Activated CD8-positive, alpha-beta memory T cell treated with anti-CD3 and anti-CD28 coated beads for 36 hours (primary cell): ENCODE measurements at regions not wholly inside any gene's neighbourhood (a gene's known extent, or its start where the extent isn't known, plus 50 kb on each side); places are given as distances from the start of the nearest gene placed in this dataset.
"Not testable (repeated sequence)": the region's sequence is repeated elsewhere in the genome, so short reads cannot be mapped to it uniquely, and the experiment has no call there.

Experiments
- CTCF ChIA-PET: fragments of 350-600 bp; sonication (Branson Sonifier 250); formaldehyde crosslinking; loops from one replicate; lab custom pipeline; 2021; ENCODE audit warnings: antibody characterized with exemption; lab: Charles Lee
- POLR2A ChIA-PET: fragments of 350-600 bp; sonication (Branson Sonifier 250); formaldehyde crosslinking; loops from one replicate; lab custom pipeline; 2021; ENCODE audit warnings: antibody characterized with exemption; lab: Charles Lee

- ChIA-PET POLR2A (no interaction called here), CTCF (no interaction called here)
These were observed 115.0 kb downstream of the ADAM29 start for GRCh38 chr4:175033162-175033561.

- ChIA-PET CTCF (no interaction called here), POLR2A (no interaction called here)
These were observed 115.8 kb downstream of the ADAM29 start for GRCh38 chr4:175034007-175034406.

GRCh38 chr4:175034986-175035705 is 117.0 kb downstream of the ADAM29 start:
- POLR2A ChIA-PET, result no interaction called here
- CTCF ChIA-PET, result no interaction called here

GRCh38 chr4:175035905-175036304 is 117.7 kb downstream of the ADAM29 start:
- ChIA-PET POLR2A (no interaction called here), CTCF (no interaction called here)

- CTCF ChIA-PET, result no interaction called here
- POLR2A ChIA-PET, result no interaction called here
These were observed 130.1 kb downstream of the ADAM29 start for GRCh38 chr4:175048111-175048784.

GRCh38 chr4:175048906-175049305 is 130.7 kb downstream of the ADAM29 start:
- POLR2A ChIA-PET, result no interaction called here
- CTCF ChIA-PET, result no interaction called here

- POLR2A ChIA-PET, result no interaction called here
- CTCF ChIA-PET, result no interaction called here
These were observed 133.8 kb downstream of the ADAM29 start for GRCh38 chr4:175051974-175052373.

GRCh38 chr4:175054980-175055379 is 136.8 kb downstream of the ADAM29 start:
- POLR2A ChIA-PET, result no interaction called here
- CTCF ChIA-PET, result no interaction called here

- CTCF ChIA-PET, result no interaction called here
- POLR2A ChIA-PET, result no interaction called here
These were observed 144.0 kb downstream of the ADAM29 start for GRCh38 chr4:175062183-175062592.

GRCh38 chr4:175065228-175065627 is 147.1 kb downstream of the ADAM29 start:
- ChIA-PET CTCF (no interaction called here), POLR2A (no interaction called here)

GRCh38 chr4:175066923-175067627 is 148.9 kb downstream of the ADAM29 start:
- POLR2A ChIA-PET, result no interaction called here
- CTCF ChIA-PET, result interaction anchor here (0.6 kb wide), 1 partner anchor 1574 kb away, joined by 5 read pairs; no protein-coding TSS in a partner anchor

GRCh38 chr4:175068266-175068665 is 150.1 kb downstream of the ADAM29 start:
- ChIA-PET CTCF (no interaction called here), POLR2A (no interaction called here)

GRCh38 chr4:175070444-175070843 is 152.3 kb downstream of the ADAM29 start:
- ChIA-PET CTCF (no interaction called here), POLR2A (no interaction called here)

GRCh38 chr4:175071123-175071522 is 153.0 kb downstream of the ADAM29 start:
- CTCF ChIA-PET, result no interaction called here
- POLR2A ChIA-PET, result no interaction called here

GRCh38 chr4:175087145-175087544 is 169.0 kb downstream of the ADAM29 start:
- CTCF ChIA-PET, result no interaction called here
- POLR2A ChIA-PET, result no interaction called here

GRCh38 chr4:175090116-175090515 is 172.0 kb downstream of the ADAM29 start:
- ChIA-PET CTCF (no interaction called here), POLR2A (no interaction called here)

GRCh38 chr4:175091649-175092048 is 173.5 kb downstream of the ADAM29 start:
- CTCF ChIA-PET, result no interaction called here

GRCh38 chr4:175092114-175092513 is 174.0 kb downstream of the ADAM29 start:
- CTCF ChIA-PET, result no interaction called here
- POLR2A ChIA-PET, result no interaction called here

More at GRCh38 chr4:175091649-175092048, 173.5 kb downstream of the ADAM29 start:
- POLR2A ChIA-PET, result no interaction called here

- CTCF ChIA-PET, result not testable (repeated sequence)
These were observed 174.9 kb downstream of the ADAM29 start for GRCh38 chr4:175093055-175093454.

GRCh38 chr4:175103403-175103802 is 185.2 kb downstream of the ADAM29 start:
- CTCF ChIA-PET, result no interaction called here
- POLR2A ChIA-PET, result no interaction called here

More at GRCh38 chr4:175093055-175093454, 174.9 kb downstream of the ADAM29 start:
- POLR2A ChIA-PET, result not testable (repeated sequence)
